Omental fat pad (tissue), 3 donors: ENCODE measurements at regions not wholly inside any gene's neighbourhood (a gene's known extent, or its start where the extent isn't known, plus 50 kb on each side); places are given as distances from the start of the nearest gene placed in this dataset.

Experiments
- ATAC-seq: fragments of 150-250 bp; one replicate; pipeline ENCODE4 v1.9.1; 2016; ENCODE audit warnings: mild to moderate bottlenecking, moderate library complexity; ENCODE audit not compliant: low FRiP score
- DNase-seq: peaks from one replicate; pipeline ENCODE4 v3.0.0-alpha.2; 2019; ENCODE audit warnings: low spot score
- TF ChIP-seq, protein P1 (sequence below), 3 donors: fragments of 450-650 bp; IDR thresholded peaks; one replicate each; pipeline ENCODE4 v1.5.1; 2016 to 2017; ENCODE audit warnings: antibody characterized with exemption in 3 of 3, mild to moderate bottlenecking in 3 of 3, moderate library complexity in 2 of 3

DNA sequence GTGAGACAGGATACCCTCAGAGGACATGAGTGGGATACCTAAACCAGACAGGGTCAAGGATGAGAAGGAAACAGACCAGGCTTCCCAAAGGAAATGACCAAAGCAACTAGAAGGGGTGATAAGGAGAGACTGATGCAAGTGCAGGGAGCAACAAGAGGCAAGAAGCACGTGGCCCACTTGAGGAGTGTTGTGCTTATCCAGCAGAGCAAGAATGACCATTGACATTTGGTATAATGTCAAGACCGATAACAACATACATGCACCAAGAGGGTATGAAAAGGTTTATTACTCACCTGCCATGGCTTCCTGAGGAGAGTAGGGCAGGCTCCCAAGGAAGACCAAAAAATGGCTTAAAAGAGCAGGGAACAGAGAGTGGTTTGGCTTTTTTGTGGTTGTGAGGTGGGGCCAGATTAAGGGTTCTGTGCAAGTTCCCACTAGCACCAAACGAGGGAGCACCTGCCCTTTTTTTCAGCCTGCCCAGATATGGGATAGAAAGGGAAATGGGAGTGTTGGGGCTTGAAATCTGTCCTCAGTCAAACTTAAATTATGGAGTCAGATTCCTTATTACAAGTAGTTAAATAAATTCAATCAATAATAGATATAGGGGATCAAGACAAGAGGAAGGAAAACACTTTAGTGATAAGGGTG is 513.6 kb downstream of the RASEF start:
- DNase-seq (no peak), ATAC-seq (no peak)
- TF ChIP-seq, protein P1, sequence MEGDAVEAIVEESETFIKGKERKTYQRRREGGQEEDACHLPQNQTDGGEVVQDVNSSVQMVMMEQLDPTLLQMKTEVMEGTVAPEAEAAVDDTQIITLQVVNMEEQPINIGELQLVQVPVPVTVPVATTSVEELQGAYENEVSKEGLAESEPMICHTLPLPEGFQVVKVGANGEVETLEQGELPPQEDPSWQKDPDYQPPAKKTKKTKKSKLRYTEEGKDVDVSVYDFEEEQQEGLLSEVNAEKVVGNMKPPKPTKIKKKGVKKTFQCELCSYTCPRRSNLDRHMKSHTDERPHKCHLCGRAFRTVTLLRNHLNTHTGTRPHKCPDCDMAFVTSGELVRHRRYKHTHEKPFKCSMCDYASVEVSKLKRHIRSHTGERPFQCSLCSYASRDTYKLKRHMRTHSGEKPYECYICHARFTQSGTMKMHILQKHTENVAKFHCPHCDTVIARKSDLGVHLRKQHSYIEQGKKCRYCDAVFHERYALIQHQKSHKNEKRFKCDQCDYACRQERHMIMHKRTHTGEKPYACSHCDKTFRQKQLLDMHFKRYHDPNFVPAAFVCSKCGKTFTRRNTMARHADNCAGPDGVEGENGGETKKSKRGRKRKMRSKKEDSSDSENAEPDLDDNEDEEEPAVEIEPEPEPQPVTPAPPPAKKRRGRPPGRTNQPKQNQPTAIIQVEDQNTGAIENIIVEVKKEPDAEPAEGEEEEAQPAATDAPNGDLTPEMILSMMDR (IDR thresholded peaks at IDR 0.05): no peak

DNA sequence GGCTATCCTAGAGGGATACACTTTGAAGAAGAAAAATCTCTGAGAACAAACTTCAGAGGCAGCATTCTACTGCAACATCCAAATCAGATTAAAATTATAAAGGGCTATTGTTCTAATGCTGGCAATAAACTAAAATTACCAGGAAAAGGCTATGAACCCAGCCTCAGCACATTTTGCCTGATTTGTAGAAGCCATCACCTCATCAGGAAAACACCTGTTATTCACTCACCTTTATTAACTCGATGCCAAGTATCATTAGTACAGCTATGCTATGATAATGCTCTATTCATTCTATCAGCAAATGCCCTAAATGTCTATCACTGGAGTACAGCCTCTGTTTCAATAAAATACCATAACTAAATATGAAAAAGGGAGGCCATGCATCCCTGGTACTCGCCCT is 510.2 kb downstream of the RASEF start:
- ATAC-seq (no peak), DNase-seq (no peak)
- TF ChIP-seq, protein P1 (IDR thresholded peaks at IDR 0.05): no peak

DNA sequence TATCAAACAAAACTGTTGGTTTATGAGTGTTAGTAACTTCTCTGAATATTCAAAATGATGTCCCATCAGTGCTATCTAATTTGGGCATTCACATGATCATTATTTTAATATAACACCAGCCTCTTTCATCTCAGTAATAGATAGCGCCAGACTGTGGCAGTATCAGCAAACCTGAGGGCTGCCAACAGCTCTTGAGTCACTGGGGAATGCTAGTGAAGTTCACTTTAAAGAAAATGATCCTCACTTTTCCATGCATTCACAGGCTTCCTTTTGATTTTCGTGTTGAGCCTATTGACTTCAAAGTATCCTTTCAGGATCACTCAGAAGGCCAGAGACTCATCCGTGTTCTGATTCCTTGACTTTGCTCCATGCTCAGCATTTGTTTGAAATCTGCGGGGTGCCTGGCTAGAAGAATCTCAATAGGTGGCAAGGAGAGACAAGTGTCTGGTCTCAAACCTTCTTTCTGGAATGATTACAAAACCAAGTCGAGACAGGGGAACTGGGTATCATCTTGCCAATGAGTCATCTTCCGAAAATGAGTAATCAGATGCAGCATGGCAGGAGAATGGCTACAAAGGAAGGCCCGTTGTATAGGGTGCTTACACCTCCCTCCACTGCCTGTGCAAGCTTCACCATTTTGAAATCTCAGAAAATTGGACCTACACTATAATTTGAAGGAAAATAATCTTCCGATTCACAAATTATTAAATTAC is 509.1 kb downstream of the RASEF start:
- TF ChIP-seq, protein P1 (IDR thresholded peaks at IDR 0.05): no peak
- ATAC-seq (no peak), DNase-seq (no peak)

DNA sequence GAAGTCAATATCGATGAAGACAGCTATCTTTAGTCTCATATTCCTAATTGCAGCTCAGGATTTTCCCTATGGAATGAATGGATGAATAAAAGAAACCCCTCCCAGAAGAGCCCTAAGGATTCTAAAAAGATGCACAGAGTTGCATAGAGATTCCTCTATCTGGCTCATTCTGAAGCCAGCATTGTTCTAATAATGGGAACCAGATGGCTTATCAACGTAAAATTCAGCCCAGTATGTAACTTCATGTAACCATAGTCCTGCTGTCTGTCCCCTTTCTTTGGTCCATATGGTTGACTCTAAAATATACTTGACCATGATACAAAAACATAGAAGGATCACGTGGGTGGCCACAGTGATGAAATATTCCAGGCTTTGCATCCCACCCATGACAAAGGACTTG is 508.6 kb downstream of the RASEF start:
- no peak for ATAC-seq
- DNase-seq: no peak
- TF ChIP-seq, protein P1 (IDR thresholded peaks at IDR 0.05): no peak

DNA sequence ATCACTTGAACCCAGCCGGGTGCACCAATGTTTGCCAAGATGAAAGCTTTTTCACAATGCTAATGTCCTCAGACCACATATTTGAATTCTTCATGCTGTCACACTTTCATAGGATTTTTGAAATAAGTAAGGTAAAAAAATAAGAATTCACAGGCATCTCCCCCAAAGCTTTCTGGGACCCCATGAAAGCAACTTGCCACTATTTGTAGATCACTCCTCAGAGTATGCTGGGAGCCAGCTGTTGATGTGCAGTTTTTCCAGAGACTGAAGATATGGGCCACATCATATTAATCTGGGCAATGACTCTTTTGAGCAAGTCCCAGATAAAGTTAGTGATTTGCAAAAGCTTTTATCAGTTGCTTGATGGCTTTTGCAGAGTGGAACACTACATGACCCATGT is 507.9 kb downstream of the RASEF start:
- DNase-seq (no peak), ATAC-seq (no peak)
- TF ChIP-seq, protein P1 (IDR thresholded peaks at IDR 0.05): no peak

DNA sequence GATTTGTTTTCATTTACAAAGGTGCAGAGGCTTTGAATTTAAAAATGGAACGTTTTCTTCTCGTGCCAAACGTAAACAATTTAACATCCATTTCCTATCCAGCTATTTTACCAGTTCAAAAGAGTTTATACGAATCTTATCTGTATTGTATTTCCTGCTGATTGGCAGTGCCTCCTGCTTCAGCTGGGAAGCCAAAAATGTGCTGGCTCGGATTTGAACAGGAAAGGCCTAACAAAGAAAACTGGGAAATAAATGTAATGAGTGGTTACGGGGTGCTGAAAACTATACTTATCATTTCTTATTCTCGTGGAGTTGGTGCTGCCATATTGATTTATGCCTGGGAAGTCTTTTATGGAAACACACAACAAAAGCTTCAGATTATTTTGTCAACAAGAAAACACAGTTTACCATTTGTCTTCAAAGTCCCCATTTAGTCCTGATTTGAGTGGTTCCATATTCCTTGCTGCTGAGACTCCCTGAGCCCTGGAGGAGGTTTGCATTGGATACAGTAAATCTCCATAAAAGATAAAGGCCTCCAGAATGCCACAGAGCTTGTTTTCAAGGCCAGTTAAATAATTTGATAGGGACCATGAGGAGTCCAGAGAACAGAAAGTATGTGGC is 507.4 kb downstream of the RASEF start:
- TF ChIP-seq, protein P1 (IDR thresholded peaks at IDR 0.05): no peak
- ATAC-seq: no peak
- DNase-seq: no peak
